ENCODE measurements at regions not wholly inside any gene's neighbourhood (a gene's known extent, or its start where the extent isn't known, plus 50 kb on each side); places are given as distances from the start of the nearest gene placed in this dataset.

- H3K4me1 ChIP-seq (ENCODE audit: control insufficient read depth, low read length): no peaks in the 10 kb centered on the region
- H3K4me2 ChIP-seq (ENCODE audit: low read length): no peak overlapping the region
- no peaks in the 10 kb centered on the region for H3K9me2 ChIP-seq (replicated peaks; ENCODE audit: control insufficient read depth, low read length)
- H3F3A ChIP-seq (ENCODE audit: control insufficient read depth, insufficient read depth): no peaks in the 10 kb centered on the region
- H3K79me2 ChIP-seq (ENCODE audit: control insufficient read depth, low read length): no peaks in the 10 kb centered on the region
- H3K9me3 ChIP-seq (ENCODE audit: control insufficient read depth, insufficient read depth, low read length): no peaks in the 10 kb centered on the region
- TF ChIP-seq EZH2phosphoT487 (IDR thresholded peaks at IDR 0.05; ENCODE audit: borderline replicate concordance, low read length): no peak
- TF ChIP-seq CTCF (IDR thresholded peaks at IDR 0.05; ENCODE audit: low read depth, low read length, poor library complexity, severe bottlenecking): no peak
- no peak overlapping the region for H3K27ac ChIP-seq (ENCODE audit: low read depth, low read length)
- H3K36me3 ChIP-seq (ENCODE audit: control insufficient read depth, low read length): no peaks in the 10 kb centered on the region
- H3K4me3 ChIP-seq (ENCODE audit: low read length): no peak overlapping the region
- no peaks in the 10 kb centered on the region for H3K27me3 ChIP-seq (ENCODE audit: control insufficient read depth, low read length)
- no peaks in the 10 kb centered on the region for H4K20me1 ChIP-seq (ENCODE audit: control insufficient read depth, insufficient read depth, low read depth, low read length)
These were observed 332.8 kb upstream of the SOX11 start for GRCh38 chr2:5359397-5359796.

GRCh38 chr2:5360081-5360480 lies 332.1 kb upstream of the SOX11 start:
- H3K27me3 ChIP-seq (ENCODE audit: control insufficient read depth, low read length): no peaks in the 10 kb centered on the region
- no peaks in the 10 kb centered on the region for H3K4me1 ChIP-seq (ENCODE audit: control insufficient read depth, low read length)
- H3K36me3 ChIP-seq (ENCODE audit: control insufficient read depth, low read length): no peaks in the 10 kb centered on the region
- H3K9me2 ChIP-seq (replicated peaks; ENCODE audit: control insufficient read depth, low read length): no peaks in the 10 kb centered on the region
- no peak overlapping the region for H3K4me3 ChIP-seq (ENCODE audit: low read length)
- no peaks in the 10 kb centered on the region for H4K20me1 ChIP-seq (ENCODE audit: control insufficient read depth, insufficient read depth, low read depth, low read length)
- no peaks in the 10 kb centered on the region for H3K9me3 ChIP-seq (ENCODE audit: control insufficient read depth, insufficient read depth, low read length)
- H3K27ac ChIP-seq (ENCODE audit: low read depth, low read length): no peak overlapping the region
- H3F3A ChIP-seq (ENCODE audit: control insufficient read depth, insufficient read depth): no peaks in the 10 kb centered on the region
- no peak for TF ChIP-seq EZH2phosphoT487 (IDR thresholded peaks at IDR 0.05; ENCODE audit: borderline replicate concordance, low read length)
- TF ChIP-seq CTCF (IDR thresholded peaks at IDR 0.05; ENCODE audit: low read depth, low read length, poor library complexity, severe bottlenecking): no peak
- H3K4me2 ChIP-seq (ENCODE audit: low read length): no peak overlapping the region
- H3K79me2 ChIP-seq (ENCODE audit: control insufficient read depth, low read length): no peaks in the 10 kb centered on the region

GRCh38 chr2:5364361-5364760 lies 327.8 kb upstream of the SOX11 start:
- Histone ChIP-seq H3K79me2 (ENCODE audit: control insufficient read depth, low read length) (no peaks in the 10 kb centered on the region), H3K4me3 (ENCODE audit: low read length) (no peak overlapping the region), H4K20me1 (ENCODE audit: control insufficient read depth, insufficient read depth, low read depth, low read length) (no peaks in the 10 kb centered on the region), H3K4me1 (ENCODE audit: control insufficient read depth, low read length) (no peaks in the 10 kb centered on the region), H3F3A (ENCODE audit: control insufficient read depth, insufficient read depth) (no peaks in the 10 kb centered on the region), H3K9me2 (replicated peaks; ENCODE audit: control insufficient read depth, low read length) (no peaks in the 10 kb centered on the region), H3K9me3 (ENCODE audit: control insufficient read depth, insufficient read depth, low read length) (no peaks in the 10 kb centered on the region), H3K27me3 (ENCODE audit: control insufficient read depth, low read length) (no peaks in the 10 kb centered on the region), H3K36me3 (ENCODE audit: control insufficient read depth, low read length) (no peaks in the 10 kb centered on the region), H3K27ac (ENCODE audit: low read depth, low read length) (no peak overlapping the region), H3K4me2 (ENCODE audit: low read length) (no peak overlapping the region)
- TF ChIP-seq EZH2phosphoT487 (IDR thresholded peaks at IDR 0.05; ENCODE audit: borderline replicate concordance, low read length): no peak
- TF ChIP-seq CTCF (IDR thresholded peaks at IDR 0.05; ENCODE audit: low read depth, low read length, poor library complexity, severe bottlenecking): no peak
